CD4-positive, alpha-beta T cell treated with Interleukin-10 for 1 hour (primary cell): ENCODE measurements at regions not wholly inside any gene's neighbourhood (a gene's known extent, or its start where the extent isn't known, plus 50 kb on each side); places are given as distances from the start of the nearest gene placed in this dataset.

Experiments
- DNase-seq: peaks from one replicate; pipeline ENCODE4 v3.0.0-alpha.2; 2020

DNA sequence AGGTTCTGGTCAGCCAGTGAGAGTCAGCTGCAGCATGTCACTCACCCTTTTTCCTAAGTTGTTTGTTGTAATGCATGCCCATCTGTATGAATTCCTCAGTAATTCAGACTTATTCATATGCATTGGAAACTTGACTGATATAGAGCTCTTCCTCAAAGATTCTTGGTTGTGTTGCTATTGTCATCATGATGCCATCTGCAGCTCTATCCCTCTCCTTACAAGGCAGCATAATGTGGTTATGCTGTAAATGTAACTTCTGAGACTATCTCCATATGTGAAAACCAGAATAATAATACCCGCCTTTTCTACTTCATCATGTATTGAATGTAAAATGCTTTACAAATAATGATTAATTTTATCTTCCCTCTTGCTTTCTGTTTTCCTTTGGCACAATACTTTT, 252.6 kb upstream of the MTPN start:
- no peak for DNase-seq

DNA sequence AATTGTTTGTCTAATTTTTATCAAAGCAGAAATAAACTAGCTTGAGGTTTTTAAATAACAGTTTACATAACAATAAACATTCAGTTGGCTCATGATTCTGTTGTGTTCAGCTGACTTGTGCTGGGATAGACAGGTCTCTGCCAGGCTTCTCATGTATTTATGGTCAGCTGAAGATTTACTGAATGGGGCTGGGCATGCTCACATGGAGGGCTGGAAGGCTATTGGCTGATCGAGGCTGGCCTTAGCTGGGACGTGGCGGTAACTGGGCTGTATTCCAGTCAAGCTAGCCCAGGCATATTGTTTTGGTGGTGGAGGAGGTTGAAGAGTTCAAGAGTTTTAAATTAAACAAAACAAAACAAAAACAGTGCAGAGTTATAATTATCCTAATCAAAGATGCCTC, 251.0 kb upstream of the MTPN start:
- DNase-seq: no peak

DNA sequence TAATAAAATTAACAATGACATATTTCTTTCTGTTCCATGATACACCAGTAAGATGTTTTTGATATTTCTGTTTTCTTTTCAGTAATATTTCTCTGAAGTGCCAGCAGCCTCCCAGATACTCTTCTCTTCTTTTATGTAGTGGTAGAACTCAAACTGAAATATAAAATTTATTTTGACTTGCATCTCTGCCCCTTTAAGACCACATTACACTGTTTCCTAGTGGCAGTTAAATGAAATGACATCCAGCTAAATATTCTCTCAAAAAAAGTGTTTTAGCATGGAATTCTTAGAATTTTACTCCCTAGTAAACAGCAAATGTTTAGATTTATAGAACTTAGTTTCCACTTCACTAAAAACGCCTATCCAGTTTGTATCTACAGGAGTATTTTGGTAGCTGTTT, 237.2 kb upstream of the MTPN start:
- DNase-seq: no peak

DNA sequence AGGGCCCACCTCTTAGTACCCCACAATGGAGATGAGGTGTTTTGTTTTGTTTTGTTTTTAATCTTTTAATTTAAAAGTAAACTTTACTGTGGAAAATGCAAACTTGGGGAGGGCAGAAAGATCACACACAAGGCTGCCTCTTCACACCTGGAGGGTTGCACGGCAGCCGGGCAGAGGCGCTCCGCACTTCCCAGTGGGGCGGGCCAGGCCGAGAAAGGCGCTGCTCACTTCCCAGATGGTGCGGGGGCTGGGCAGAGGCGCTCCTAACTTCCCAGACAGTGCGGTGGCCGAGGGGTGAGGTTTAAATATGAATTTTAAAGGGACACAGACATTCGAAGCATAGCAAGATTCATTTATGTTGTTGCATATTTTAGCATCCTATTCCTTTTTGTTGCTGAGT, 235.9 kb upstream of the MTPN start:
- no peak for DNase-seq

DNA sequence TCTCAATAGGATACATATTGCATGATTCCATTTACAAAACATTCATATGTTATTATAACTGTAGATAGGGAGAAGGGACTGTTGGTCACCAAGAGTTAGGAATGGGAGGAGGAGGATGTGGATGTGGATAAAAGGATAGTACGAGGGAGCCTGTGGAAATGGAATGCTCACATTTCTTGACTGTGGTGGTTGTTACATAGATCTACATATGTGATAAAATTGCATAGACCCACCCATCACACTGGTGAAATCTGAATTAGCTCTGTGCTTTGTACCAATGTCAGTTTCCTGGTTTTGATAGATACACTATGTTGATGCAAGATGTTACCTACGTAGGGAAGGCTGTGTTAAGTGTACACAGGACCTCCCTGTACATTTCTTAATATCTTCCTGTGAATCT, 233.5 kb upstream of the MTPN start:
- DNase-seq: no peak

DNA sequence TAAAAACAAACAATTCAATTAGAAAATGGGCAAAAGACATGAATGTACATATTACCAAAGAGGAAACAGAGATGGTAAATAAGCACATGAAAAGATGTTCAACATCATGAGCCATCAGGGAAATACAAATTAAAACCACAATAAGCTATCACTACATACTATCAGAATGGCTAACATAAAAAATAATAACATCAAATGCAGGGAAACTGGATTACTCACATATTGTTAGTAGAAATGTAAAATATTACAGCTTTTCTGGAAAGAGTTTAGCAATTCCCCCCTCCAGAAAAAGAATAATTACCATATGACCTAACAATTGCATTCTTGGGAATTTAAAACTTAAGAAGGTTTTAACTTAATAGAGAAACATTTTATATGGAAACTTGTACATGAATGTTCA, 232.9 kb upstream of the MTPN start:
- no peak for DNase-seq

DNA sequence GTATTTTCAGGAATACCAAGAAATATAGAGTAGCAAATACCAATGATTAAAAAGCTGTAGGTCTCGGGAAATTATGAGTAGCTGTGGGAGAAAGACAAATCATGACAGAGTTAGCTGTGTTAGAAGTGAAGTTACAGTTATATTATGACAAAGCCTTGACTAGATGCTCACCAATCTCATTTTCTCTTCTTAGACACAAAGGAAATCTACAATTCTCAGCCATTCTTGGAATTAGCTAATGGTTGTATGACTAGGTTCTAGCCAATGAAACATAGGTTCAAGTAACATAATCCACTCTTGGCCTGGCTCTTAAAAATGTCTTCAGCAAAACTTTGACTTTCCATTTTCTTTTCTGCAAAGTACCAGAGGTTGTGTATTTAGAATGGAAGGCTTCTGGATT, 228.8 kb upstream of the MTPN start:
- no peak for DNase-seq

DNA sequence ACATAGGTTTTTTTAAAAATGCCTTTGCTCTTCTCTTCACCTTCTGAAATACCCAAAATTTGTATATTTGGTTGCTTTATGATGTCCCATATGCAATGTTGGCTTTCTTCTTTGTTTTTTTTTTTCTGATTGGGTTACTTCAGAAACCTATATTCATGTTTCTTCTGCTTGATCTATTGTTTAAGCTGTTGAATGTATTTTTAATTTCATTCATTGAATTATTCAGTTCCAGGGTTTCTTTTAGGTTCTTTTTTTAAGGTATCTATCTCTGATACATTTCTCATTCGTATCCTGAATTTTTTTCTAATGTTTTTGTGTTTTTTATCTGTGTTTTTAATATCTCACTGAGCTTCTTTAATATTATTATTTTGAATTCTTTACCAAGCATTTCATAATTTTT, 221.0 kb upstream of the MTPN start:
- no peak for DNase-seq

DNA sequence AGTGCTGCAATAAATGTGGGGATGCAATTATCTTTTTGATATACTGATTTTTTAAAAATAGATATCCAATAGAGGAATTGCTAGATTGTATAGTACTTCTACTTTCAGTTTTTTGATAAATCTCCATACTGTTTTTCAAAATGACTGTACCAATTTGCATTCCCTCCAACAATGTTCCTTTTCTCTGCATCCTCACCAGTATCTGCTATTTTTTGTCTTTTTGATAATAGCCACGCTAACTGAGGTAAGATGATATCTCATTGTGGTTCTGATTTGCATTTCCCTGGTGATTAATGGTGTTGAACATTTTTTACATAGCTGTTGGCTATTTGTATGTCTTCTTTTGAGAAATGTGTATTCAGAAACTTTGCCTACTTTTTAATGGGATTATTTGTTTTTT, 217.7 kb upstream of the MTPN start:
- DNase-seq: no peak

DNA sequence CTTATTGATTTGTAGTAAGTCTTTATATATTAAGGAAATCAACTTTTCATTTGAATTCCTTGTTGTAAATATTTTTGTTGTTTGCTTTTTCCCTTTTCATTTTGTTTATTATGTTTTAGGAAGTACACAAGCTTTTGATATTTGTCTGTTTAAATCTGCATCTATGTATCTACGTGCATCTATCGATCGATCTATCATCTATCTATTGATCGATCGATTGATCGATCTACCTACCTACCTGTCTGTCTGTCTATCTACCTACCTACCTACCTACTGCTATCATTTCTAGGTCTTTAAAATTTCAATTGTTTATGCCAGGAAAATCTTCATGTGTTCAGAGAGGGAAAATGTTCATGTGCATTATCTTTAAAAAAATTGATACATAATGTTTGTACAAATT, 216.8 kb upstream of the MTPN start:
- no peak for DNase-seq

DNA sequence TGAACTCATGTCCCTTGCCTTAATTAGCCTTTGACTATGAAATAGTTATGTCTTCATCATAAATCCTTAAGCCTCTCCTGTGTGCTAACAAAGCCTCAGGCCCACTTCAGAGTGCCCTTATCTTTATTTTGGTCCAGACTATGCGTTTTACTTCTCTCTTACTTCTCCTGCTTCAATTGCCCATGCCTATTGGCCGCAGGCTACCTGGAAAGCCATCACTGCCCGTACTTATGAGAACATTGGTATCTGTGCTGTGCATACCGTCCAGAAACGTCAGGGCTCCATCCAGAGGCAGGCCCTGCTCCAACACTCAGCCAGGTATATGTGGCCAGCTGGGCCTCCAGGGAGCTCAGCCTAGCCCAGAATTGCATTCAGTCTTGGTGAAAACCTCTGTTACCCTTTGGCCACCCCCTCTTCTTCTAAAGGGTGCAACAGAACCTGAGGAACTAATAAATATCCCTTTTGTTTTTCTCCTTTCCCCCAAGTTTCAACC, 212.4 kb upstream of the MTPN start:
- no peak for DNase-seq

DNA sequence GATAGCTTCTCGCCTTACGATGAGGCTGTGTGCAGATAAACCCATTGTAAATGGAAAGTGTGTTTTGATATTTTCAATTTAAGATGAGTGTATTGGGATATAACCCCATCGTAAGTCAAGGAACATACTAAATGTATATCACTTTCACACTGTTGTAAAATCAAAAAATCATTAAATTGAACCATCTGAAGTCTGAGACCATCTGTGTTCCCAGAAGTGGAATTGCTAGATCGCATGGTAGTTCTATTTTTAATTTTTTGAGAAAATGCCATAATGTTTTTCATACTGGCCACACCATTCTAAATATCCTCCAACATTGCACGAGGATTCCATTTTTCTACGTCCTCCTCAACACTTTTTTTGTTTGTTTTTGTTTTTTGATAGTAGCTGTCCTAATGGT, 209.1 kb upstream of the MTPN start:
- DNase-seq: no peak

DNA sequence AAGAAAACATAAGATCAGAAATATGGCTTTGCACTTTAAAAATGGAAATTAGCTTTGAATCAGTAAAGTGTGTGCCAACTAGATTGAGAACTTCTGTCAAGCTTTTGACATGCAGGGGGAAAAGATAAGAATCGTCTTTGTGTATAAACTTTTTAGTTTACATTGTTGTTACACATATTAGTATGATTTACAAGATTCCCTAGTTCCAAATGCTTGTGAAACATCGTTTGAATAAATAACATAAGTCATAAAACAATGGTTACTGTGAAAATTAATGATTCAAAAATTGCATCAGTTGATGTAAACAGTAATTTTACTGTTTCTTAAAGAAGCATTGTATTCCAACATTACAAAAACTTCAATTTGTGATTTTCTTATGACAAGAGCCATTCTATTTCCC, 207.6 kb upstream of the MTPN start:
- DNase-seq: no peak

DNA sequence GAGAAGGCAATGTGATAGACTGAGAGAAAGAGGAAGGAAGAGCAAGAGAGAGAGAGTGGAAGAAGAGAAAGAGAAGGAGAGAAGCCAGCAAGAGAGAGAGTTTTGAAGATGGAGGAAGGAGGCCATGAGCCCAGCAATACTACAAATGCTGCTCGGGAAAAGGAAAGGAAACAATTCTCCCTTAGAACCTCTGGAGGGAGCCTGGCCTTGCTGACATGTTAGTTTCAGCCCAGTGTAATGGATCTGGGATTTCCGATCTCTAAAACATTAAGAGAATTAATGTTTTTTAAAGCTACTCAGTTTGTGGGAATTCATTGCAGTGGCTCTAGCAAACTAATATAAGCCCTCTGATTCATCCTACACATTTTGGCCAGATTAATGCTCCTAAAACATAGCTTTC, 206.8 kb upstream of the MTPN start:
- DNase-seq: no peak

DNA sequence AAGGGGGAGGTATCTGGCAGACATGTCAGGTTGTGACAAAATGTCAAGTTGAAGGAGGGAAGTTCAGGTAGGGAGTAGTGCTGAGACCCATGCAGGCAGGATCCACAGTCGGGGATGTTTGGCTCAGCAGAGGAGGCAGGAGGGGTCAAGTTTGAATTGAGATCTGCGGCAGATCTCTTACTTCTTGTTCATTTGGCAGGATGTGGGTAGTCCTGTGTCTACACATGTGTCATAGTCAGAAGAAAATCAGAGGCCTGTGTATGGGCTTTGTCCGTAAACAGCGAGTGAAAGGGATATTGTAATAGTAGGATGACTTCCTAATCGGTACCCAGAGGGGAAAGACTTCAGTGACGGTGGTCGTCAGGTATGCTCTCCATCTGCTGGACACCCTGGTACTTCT, 203.8 kb upstream of the MTPN start:
- DNase-seq: no peak

DNA sequence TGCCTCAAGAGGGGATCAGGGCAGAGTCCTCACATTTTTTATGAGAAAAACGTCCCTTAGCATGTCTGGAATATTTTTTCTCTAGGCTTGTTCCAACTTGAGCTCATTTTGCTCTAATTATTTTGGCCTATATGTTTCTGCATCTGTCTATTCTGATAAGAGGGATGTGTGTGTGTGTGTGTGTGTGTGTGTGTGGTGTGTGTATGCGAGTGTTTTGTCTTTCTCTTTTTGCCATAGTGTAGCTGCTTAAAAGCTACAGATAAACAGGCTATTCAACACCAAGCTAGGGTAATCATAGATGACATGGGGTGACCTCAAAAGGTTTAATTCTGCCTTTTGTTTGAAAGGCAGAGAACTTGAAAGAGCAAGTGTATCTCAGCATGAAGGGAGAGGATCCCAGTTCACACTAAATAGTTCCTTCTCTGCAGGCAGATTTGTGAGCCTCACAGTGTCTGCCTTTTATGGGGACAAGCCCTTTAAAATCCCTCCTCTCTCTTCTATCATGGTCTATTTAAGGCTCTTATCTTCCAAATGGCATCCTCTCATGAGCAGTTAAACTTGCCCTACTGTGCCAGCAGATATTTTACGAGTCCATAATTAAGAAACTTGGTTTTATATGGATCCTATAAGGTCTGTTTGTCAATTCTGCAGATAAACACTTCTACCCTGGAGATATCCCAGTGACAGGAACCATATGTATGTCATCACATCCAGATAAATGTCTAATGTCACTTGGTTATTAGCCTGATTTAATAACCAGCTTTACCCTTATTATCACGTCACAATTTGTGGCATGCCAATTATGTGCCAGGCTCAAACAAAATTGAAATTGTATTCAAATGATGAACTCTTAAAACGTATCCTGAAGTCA, 202.9 kb upstream of the MTPN start:
- no peak for DNase-seq

DNA sequence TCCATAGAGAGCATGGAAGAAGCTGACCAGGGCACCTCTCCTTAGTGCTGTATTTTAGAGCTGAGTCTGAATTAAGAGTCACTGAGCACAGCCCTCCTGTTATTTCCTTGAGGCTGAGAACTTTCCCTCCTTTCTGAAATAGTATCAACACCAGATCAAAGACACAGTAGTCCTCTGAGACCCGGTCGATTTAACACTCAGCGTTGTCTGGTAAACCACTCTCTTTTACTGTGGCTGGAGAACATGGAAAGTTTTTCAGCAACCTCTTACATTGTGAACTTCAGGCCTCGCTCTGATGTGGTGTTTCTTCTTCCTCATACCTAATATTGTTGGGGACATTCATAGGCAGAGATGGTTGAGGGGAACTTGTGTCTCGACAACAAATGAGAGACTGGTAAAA, 202.0 kb upstream of the MTPN start:
- no peak for DNase-seq

DNA sequence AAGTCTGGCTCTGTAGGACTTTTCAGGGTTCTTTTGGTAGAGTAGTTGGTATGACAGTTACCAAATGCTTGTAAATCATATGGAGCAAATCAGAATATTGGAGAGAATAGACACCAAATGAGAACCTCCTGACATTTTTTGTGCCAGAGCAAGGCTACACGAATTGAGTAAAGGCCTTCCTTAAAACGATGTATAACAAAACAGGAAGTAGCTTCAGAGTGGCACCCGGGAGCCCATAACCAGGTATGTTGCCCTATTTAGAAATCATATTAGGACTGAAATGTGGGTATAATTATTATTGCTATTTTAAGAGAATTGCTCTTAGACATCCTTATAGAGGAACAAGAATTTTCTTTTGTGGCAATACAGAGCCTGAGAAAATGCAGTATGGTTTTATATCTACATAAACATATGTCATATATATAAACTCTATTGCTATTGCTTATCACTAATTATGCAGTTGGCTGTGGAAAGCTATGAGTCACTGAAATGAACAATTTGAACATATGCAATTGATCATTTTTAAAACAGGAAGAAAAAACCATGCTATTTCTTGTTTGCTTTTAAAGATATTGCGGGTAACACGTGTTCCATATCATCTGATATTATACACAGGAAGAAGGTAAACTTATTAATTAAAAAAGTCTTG, 197.4 kb upstream of the MTPN start:
- DNase-seq: no peak

DNA sequence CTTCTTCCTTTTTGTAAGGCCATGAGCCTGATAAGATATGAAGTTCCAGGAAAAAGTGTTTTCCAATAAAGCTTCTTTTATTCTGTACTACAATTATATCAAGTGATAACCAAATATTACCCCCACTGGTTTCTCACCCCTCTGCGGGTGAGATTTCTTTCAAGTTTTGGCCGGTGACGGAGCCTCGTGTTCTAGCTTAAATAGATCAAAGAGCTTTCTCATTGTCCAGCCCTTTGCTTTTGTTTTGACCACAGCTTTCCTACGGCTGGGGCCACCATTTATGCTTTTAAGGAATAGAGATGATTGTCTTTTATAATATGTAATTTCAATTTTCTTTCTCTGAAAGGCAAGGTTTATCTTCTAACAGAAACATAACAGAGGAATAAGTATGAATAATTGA, 196.7 kb upstream of the MTPN start:
- DNase-seq: no peak

DNA sequence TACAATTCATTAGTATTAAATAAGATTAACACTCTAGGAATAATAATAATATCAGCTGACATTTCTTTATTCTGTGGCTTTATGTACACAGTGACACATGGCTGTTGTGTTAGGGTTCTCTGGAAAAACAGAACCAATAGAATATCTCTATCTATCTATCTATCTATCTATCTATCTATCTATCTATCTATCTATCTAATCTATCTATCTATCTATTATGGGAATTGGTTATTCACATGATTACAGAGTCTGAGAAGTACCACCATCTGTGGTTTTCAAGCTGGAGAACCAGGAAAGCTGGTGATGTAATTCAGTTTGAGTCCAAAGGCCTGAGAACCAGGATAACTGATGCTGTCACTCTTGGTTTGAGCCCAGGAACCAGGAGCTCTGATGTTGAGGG, 194.1 kb upstream of the MTPN start:
- no peak for DNase-seq

DNA sequence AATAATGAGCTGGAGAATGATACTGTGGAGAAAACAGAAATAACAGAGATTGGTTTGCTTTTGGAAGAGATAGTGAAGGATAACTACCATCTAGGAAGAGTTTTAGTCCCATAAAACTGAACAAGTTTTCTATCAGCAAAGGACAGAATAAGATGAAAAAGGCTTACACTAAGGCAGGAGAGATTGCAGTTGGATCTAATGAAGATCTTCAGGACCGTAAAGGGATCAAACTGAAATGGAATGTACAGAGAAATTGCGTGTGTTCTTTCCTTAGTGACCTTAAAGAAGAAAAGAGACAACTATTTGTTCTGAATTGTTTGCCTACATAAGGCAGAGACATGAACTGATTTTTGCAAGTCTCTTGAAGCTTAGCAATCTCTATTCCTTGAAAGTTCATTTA, 191.7 kb upstream of the MTPN start:
- no peak for DNase-seq

DNA sequence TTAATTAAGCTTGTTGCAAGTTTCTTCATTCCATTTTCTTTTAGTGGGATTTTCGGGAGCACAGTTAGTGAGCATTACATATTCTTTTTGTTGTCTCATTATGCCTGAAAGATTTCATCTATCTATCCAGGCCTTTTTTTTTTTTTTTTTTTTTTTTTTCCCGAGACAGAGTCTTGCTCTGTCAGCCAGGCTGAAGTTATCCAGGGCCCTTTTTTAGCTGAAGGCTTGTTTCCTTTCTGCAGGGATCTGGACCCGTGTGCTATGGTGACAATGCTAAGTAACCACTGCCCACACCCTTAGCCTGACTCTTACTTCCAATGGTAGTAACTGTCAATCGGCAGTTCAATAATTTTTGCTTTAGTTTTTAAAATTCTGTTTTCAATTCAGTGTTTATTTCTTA, 190.8 kb upstream of the MTPN start:
- DNase-seq: no peak

DNA sequence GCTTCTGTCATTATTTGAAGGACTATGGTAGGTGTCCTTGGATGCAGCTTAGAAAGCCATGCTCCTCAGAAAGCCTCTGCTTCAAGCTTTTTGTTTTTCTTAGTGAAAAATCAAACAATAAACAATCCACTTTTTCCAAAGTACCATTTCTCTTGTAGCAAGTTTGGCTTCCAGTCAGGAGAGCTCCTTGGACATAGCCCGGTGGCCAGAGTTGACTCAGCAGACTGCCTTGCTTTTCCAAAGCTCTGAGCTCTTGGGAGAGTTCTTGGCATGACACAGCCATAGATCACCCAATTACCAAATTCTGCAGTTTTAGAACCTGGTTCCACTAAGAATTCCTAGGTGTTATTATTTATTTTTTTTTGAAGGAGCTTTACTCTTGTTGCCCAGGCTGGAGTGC, 189.4 kb upstream of the MTPN start:
- DNase-seq: no peak

DNA sequence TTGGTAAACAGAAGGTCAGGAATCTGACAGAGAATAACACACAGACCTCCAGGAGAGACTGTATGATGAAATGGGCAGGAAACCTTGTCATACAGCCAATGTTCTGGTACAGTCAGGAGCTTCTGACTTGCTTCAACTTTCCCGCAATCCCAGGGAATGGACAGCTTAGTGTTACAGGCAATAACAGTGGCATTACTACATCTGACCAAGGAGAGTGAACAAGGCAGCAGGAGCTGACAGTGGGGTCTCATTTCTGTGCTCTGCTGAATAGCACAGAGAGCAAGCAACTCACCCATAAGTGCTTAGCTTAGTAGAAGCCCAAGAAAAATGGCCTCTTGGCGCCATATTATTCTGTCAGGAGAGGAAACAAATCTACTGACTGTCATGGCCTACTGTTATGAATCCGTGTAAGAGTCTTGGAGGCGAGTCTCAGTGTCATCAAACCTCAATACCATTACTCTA, 186.2 kb upstream of the MTPN start:
- DNase-seq: no peak

DNA sequence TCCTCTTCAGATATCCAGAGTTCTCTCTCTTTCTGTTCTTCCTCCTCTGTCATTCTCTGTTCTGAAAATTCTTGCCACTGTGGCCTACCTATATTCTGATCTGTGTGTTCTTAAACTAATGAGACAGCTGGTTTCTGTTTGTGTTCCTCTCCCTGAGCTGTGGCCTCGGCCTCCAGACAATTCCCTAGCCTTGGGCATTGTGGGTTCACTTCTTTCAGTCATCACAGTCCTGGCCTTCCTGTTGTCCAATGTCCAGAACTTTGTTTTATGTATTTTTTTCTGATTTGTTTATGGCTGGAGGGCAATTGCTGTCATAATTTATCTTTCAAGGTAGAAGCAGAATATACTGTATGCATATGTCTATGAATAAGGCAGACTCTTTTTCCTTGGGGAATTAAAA, 173.2 kb upstream of the MTPN start:
- no peak for DNase-seq
